CD4-positive, alpha-beta T cell (primary cell): ENCODE measurements at regions not wholly inside any gene's neighbourhood (a gene's known extent, or its start where the extent isn't known, plus 50 kb on each side); places are given as distances from the start of the nearest gene placed in this dataset.

ENCODE experiments used
- ATAC-seq: fragments of 200-7000 bp; cut with Tn5 transposase; one replicate; pipeline ENCODE4 v1.10.0; 2022; ENCODE audit warnings: mild to moderate bottlenecking; ENCODE audit not compliant: poor library complexity
- CTCF ChIA-PET: fragments of 350-600 bp; sonication (Branson Sonifier 250); formaldehyde crosslinking; loops from one replicate; lab custom pipeline; 2021; ENCODE audit warnings: antibody characterized with exemption, inconsistent platforms; lab: Charles Lee
- POLR2A ChIA-PET: fragments of 350-600 bp; sonication (Branson Sonifier 250); formaldehyde crosslinking; loops from one replicate; lab custom pipeline; 2021; ENCODE audit warnings: antibody characterized with exemption, inconsistent platforms; lab: Charles Lee
- DNase-seq, 14 experiments: peaks; one replicate each; pipeline ENCODE4 v3.0.0-alpha.2; 2013 to 2020; ENCODE audit warnings: mixed read lengths in 2 of 14
- H3K27ac ChIP-seq, 2 donors: one replicate each; pipeline versions ENCODE4 v1.5.1 to v1.7.0; 2013; ENCODE audit warnings: low read length in 2 of 2, low read depth in 1 of 2, mild to moderate bottlenecking in 1 of 2
- H3K27me3 ChIP-seq, 2 experiments: 1 replicate in 1 of 2; 2 replicates in 1 of 2; pipeline versions ENCODE4 v1.6.1 to v1.7.0; 2013; ENCODE audit warnings: low read length in 2 of 2, control low read depth in 1 of 2, mild to moderate bottlenecking in 1 of 2, moderate library complexity in 1 of 2; ENCODE audit not compliant: insufficient read depth in 2 of 2, control insufficient read depth in 1 of 2
- H3K36me3 ChIP-seq: one replicate; pipeline ENCODE4 v1.6.1; 2013; ENCODE audit warnings: low read length, control low read depth; ENCODE audit not compliant: insufficient read depth
- H3K4me1 ChIP-seq: one replicate; pipeline ENCODE4 v1.6.1; 2013; ENCODE audit warnings: low read length, control low read depth; ENCODE audit not compliant: insufficient read depth
- H3K4me3 ChIP-seq: one replicate; pipeline ENCODE4 v1.5.1; 2013; ENCODE audit warnings: mild to moderate bottlenecking, low read length, moderate library complexity
- H3K9me3 ChIP-seq, 2 experiments: 1 replicate in 1 of 2; 2 replicates in 1 of 2; pipeline versions ENCODE4 v1.6.1 to v1.7.0; 2013; ENCODE audit warnings: low read length in 2 of 2, mild to moderate bottlenecking in 2 of 2, control low read depth in 1 of 2, moderate library complexity in 1 of 2; ENCODE audit not compliant: control insufficient read depth in 1 of 2, insufficient read depth in 1 of 2
- H3K27ac Mint-ChIP-seq: one replicate; pipeline ENCODE4 v1.8.0; 2020; ENCODE audit warnings: mixed read lengths
- H3K27me3 Mint-ChIP-seq: one replicate; pipeline ENCODE4 v1.8.0; 2021; ENCODE audit warnings: mixed read lengths
- H3K36me3 Mint-ChIP-seq: one replicate; pipeline ENCODE4 v1.8.0; 2021; ENCODE audit warnings: low read depth, mixed read lengths
- H3K4me1 Mint-ChIP-seq: one replicate; pipeline ENCODE4 v1.8.0; 2021; ENCODE audit warnings: low read depth, mixed read lengths
- H3K4me3 Mint-ChIP-seq: one replicate; pipeline ENCODE4 v1.8.0; 2020; ENCODE audit warnings: mild to moderate bottlenecking, mixed read lengths
- H3K9me3 Mint-ChIP-seq: one replicate; pipeline ENCODE4 v1.8.0; 2020; ENCODE audit warnings: mixed read lengths
- CTCF ChIP-seq: fragments of 200-600 bp; IDR thresholded peaks from one replicate; pipeline ENCODE4 v1.8.0; 2022; ENCODE audit warnings: antibody characterized with exemption, mild to moderate bottlenecking
- intact Hi-C, 2 experiments: fragments of 100-400 bp; cut with DNase I in 1 of 2; cut with micrococcal nuclease in 1 of 2; formaldehyde crosslinking; loops; one replicate each; pipeline versions ENCODE4 v1.15.1 to v1.9.0; 2023 to 2025; cut with DNase I, micrococcal nuclease

DNA sequence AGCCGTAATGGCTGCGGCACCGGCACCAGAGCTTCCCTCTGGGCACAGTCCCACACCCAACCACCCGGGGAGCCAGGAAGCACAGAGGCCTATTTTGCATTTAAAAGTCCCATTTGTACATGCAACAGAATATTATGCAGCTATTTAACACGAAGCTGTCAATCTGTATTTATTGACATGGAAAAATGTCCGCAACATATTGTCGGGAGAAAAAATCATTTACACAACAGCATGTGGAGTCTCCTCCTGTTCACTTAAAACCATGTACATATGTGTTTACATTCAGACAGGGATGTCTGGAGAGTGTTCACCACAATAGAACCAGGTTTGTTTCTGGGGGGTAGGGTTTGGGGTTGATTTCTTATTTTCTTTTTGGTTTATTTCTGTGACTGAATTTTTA, 63.4 kb upstream of the GRIK3 start:
- Histone ChIP-seq H3K27ac (no peak overlapping the region), H3K36me3 (no peaks in the 10 kb centered on the region), H3K4me3 (no peak overlapping the region), H3K27me3 (peaks cover 2 to 23% of the 10 kb centered on the region in 2 experiments), H3K4me1 (no peaks in the 10 kb centered on the region), H3K9me3 (peaks cover 0 to 6% of the 10 kb centered on the region in 2 experiments)
- TF ChIP-seq CTCF = no peak
- Mint-ChIP-seq H3K4me3 (no peak overlapping the region), H3K36me3 (no peaks in the 10 kb centered on the region), H3K4me1 (no peaks in the 10 kb centered on the region), H3K27me3 (peaks cover 42% of the 10 kb centered on the region), H3K27ac (no peak overlapping the region), H3K9me3 (no peaks in the 10 kb centered on the region)
- POLR2A ChIA-PET = no interaction called here
- CTCF ChIA-PET = no interaction called here
- no peak for ATAC-seq
- intact Hi-C loops = no loop called here
- no peak for DNase-seq

- DNase-seq (no peak), ATAC-seq (no peak)
- no peak for TF ChIP-seq CTCF
- H3K27me3 ChIP-seq = peaks cover 2 to 20% of the 10 kb centered on the region in 2 experiments
- no peak overlapping the region for H3K27ac ChIP-seq
- intact Hi-C loops = no loop called here
- Mint-ChIP-seq H3K27me3 (peaks cover 36% of the 10 kb centered on the region), H3K36me3 (no peaks in the 10 kb centered on the region), H3K27ac (no peak overlapping the region), H3K4me3 (no peak overlapping the region), H3K4me1 (no peaks in the 10 kb centered on the region), H3K9me3 (no peaks in the 10 kb centered on the region)
- no peaks in the 10 kb centered on the region for H3K4me1 ChIP-seq
- H3K36me3 ChIP-seq = no peaks in the 10 kb centered on the region
- no peak overlapping the region for H3K4me3 ChIP-seq
- CTCF ChIA-PET = no interaction called here
- POLR2A ChIA-PET = no interaction called here
- peaks cover 0 to 6% of the 10 kb centered on the region in 2 experiments for H3K9me3 ChIP-seq
These were observed 63.9 kb upstream of the GRIK3 start for GRCh38 chr1:37098237-37098636.

DNA sequence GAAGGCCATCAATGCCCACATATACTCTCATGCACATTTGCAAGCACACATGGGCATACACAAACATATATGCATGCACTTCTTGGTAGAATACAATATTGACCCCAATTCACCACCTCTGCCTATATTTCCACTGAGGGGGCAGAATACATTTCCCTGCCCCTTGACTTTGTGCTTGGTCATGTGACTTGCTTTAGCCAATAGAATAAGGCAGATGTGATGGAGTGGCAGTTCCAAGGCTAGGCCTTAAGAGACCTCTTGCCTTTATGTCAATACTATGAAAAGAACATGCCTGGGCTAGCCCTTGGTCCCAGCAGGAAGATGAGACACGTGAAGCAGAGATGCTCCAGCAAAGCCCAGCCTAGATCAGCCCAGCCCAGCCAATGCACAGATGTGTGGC, 66.0 kb upstream of the GRIK3 start:
- Histone ChIP-seq H3K27me3 (peaks cover 2 to 12% of the 10 kb centered on the region in 2 experiments), H3K9me3 (peaks cover 0 to 6% of the 10 kb centered on the region in 2 experiments), H3K4me1 (no peaks in the 10 kb centered on the region), H3K36me3 (no peaks in the 10 kb centered on the region), H3K4me3 (no peak overlapping the region), H3K27ac (no peak overlapping the region)
- intact Hi-C loops = no loop called here
- Mint-ChIP-seq H3K4me1 (no peaks in the 10 kb centered on the region), H3K4me3 (no peak overlapping the region), H3K36me3 (no peaks in the 10 kb centered on the region), H3K9me3 (no peaks in the 10 kb centered on the region), H3K27ac (no peak overlapping the region), H3K27me3 (peaks cover 29% of the 10 kb centered on the region)
- no peak for TF ChIP-seq CTCF
- ATAC-seq (no peak), DNase-seq (no peak)
- POLR2A ChIA-PET = no interaction called here
- CTCF ChIA-PET = no interaction called here
